ENCODE measurements at regions not wholly inside any gene's neighbourhood (a gene's known extent, or its start where the extent isn't known, plus 50 kb on each side); places are given as distances from the start of the nearest gene placed in this dataset.

DNA sequence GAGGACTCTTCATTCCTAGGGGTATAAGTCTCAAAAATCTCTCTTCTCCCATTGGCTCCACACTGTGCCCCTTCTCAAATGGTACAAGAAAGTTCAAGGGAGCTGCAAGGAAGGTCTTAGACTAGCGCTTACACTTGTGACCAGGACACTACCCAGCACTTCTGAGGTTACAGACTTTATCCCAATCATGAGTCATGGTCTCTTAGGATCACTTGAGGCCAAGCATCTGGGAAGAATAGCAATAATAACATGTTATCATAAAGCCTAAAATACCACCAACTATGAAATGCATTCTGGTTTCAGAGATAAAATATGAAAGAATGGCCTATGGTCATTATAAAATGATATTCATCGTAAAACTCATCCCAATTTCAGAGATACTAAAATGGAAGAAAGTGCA lies 309.9 kb upstream of the PKDCC start:
- no peak for DNase-seq

DNA sequence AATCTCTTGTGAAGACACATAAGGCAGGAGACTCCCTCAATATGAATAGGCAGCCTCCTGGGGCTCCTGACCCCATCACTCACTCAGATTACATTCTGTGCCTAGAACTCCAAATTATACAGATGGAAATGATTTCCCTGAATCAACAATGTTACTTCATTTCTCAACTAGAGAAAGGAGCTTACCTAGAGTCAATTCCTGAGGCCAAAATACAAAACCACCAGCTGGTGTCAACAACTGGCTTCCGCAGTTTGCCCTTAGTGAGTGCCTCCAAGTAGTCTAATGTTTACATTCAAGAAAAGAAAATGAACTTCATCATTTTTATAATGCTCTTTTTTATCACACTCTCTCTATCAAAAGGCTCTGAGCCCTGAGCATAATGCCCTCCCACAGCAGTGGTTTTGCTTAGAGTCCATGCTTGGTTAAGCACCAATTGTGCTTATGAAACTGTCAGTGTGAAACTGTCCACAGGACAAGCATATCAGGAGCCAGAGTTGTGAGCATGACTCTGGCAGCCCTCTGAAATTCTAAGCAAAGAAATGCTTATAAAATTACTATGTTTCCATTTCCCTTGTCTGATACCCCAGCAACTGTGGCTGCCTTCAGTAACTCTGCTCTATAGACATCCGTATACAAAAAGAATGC lies 305.7 kb upstream of the PKDCC start:
- no peak for DNase-seq

DNA sequence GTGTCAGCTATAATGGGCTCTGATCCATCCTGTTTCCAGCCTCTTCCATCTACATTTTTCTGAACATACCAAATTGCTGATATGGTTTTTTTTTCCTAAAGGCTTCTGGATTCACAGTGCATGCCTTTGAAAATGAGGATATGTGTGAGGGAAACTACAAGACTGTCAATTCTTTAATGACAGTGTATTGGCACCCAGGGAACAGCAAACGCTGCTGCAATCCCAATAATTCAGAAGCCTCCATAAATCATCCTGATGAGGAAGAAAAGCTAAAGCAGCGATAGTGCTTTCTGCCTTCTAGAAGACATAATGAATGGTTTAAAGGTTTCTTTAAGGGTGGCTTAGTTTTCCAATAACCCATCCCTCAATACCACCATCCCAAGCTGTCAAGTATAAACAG lies 304.5 kb upstream of the PKDCC start:
- no peak for DNase-seq

DNA sequence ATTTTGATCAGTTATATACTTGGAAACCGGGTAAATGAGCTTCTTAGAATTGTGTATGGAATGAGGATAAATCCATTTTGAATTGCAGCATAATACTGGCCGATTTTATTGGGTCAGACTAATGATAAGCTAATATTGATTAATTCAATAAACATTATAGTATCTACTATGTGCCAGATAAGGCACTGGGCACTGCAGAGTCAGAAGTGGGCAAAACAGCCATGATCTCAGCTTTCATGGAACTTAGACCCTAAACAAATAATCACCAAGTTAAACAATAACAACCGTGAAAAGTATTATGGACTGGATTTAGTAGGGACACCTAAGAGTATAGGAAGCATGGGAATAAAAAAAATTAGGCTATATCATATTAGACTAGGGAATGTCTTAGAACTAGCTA lies 297.0 kb upstream of the PKDCC start:
- DNase-seq: no peak

DNA sequence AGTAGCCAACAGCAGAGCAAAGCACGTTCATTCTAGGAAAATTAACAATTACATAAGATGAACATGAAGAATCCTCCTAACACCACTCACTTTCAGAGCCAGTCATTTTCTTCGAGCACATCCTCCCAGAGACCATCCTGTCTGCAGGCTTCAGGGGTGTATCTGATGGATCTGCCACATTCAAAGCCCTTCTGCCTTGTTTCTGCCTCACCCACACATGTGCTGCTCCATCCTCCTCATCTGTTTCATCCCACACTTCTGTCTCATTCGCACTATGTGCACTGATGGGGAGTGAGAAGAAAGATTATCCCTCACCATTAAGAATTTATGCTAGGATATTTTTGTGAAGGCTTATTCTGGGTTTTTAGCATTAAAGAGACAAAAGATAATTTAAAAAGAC lies 287.9 kb upstream of the PKDCC start:
- DNase-seq: no peak

DNA sequence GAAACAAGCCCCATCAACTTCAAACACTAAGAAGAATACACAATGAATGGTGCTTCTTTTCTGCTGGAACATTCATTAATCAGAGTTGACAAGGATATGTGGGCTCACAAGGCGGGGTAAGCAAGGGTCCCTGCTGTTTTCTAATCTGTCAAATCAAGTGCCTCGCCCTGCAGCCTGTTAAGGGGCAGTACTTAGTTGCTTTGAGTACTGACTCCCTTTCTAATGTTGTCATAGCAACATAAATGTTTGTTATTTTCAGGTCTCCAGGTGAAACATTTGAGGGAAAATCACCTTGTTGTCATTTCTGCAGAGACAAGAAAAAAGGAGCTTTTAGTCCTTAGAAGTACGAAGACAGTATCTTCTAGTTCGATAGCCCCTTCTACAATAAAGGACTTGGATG lies 284.7 kb upstream of the PKDCC start:
- no peak for DNase-seq

DNA sequence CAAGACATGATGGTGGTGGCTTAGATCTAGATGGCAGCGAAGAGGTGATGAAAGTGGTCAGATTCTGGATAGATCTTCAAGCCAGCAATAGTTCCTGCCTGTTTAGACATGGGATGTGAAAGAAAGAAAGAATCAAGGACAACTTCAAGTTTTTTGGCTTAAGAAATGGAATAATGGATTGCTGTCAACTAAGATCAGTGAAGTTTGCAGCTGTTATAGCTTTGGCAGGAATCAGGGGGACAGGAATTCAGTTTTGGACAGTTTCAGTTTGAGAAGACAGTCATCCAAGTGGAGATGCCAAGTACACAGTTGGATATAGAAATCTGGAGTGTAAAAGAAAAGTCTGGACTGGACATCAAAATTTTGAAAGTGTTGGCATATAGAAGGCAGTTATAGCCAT lies 283.7 kb upstream of the PKDCC start:
- DNase-seq: no peak

DNA sequence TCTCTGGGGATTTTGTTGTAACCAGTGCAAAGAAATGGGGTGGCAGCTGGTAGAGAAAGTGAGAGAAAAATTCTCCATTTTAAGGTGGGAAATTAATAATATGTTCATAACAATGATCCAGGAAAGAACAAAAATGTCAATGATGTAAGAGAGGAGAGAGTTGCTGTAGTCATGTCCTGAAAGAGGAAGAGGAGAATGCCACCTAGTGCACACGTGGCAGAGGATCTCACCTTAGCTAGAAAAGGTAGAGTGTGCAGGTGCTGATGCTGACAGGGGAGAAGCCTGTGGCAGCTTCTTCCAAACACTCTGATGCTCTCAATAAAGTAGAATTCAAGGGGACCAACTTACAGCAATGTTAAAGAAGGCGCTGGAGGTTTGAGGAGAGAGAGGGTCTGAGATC lies 282.9 kb upstream of the PKDCC start:
- no peak for DNase-seq

DNA sequence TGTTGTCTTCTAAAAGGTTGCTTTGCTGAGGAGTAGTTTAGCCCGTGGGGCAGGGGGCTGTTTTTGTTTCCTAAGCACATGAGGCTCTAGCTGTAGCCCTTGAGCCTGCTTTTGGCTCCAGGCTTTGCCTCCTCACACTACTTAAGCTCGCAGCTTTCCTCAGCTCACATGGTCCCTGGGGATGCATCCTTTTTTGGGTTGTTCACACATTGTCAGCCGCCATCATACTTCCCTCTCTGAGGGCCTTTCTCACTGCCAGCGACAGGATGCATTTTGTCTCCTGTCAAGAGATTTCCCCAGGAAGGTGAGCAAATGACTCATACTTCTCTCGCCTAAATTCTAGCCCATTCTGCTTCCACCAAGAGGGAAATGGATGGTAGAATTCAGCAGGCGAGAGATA lies 279.5 kb upstream of the PKDCC start:
- no peak for DNase-seq

DNA sequence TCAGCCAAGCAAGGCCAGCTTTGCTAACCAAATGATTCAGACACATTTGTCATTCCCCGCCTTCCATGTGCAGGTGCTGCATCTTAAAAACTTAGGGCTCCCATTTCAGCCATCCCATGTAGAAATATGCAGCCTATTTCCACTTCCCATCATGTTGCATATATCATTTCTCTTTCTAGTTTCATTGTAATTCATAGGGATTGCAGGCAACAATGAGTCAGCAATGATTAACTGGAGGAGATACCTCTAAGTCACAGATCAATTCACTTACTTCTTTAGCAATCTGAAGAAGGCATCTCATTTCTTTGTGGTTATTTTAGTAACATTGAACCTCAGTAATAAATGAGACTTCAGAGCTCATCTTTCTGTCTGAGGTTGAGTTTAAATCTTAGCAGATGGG lies 276.1 kb upstream of the PKDCC start:
- DNase-seq: no peak

DNA sequence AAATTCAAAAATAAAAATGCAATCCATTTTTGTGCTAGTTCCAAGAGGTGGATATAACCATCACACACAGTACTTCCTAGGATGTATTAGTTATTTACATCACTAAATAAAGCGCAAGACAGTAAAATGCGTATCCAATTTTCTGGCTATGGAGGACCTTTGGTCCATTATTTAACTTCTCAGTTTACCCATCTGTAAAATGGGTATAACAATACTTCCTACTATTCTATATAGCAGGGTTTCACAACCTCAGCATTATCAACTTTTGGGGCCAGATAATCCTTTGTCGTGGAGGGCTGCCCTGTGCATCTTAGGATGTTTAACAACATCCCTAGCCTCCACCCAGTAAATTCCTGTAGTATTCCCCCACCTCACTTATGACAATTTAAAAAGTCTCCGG lies 275.1 kb upstream of the PKDCC start:
- no peak for DNase-seq

DNA sequence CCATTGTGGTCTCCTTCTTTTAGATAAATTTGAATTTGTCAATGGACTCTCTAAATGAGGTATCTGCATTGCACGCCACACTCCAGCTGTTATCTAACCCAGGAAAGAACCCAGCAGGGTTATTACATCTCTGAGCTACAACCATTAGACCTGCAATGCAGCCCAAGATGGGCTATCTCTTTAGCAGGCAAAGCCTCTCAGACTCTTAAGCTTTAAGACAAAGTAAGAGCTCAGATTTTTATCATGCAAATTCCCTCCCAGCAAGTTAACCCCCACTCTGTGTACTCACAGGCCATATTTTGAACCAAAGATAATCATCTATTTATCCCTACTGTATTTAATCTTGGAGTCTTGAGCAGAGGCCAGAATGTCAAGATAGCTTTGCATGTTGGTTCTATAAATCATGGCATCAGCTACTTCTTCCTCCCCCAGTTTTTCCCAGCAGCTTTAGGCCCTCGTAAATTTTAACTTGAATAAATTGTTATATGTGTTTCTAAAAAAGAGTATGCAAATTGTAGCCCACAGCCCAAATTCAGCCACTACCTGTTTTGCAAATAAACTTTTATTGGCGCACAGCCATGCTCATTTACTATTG lies 273.7 kb upstream of the PKDCC start:
- no peak for DNase-seq

DNA sequence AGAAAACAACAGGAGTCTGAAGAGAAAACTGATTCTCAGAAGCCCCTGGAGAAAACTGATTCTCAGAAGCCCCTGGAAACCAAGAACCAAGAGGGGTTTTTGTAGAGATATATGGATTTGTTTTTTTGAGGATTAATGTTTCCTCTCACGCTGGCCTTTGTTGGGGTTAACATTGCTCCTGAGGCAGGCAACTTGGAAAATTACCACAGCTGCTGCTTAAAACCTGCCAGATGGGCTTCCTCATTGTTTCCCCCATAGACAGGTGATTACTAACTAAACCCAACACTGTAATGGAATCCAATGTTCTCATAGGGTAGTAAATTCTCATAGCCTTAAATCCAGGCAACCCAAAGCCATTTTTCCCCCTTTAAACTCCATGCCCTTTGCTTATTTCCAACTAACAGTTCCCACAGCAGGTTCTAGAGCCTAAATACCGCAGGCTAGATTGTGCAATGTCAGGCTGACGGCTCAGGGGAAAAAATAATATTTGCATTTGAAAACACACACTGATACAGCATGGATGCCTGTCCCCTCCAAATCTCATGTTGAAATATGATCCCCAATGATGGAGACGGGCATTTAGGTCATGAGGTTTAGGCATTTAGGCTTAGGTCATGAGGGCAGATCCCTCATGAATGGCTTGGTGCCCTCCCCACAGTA lies 272.3 kb upstream of the PKDCC start:
- no peak for DNase-seq

DNA sequence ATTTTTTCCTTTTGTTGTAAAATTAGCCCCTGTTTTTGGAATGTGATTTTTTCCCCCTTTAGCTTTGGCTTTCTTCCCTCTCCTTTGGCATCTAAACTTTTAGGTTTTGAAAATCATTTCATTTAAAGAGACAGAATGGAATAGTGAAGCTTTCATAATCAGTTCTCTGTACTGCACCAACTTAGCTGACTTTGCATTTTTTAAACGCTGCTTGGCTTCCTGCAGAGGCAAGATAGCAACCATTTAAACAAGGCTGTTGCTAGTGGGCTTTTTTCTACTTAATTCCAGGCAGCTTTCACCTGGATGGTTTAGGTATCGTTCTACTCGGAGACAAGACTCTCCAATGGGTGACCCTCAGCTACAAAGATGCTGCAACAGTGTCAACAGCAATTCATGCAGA lies 267.9 kb upstream of the PKDCC start:
- no peak for DNase-seq

DNA sequence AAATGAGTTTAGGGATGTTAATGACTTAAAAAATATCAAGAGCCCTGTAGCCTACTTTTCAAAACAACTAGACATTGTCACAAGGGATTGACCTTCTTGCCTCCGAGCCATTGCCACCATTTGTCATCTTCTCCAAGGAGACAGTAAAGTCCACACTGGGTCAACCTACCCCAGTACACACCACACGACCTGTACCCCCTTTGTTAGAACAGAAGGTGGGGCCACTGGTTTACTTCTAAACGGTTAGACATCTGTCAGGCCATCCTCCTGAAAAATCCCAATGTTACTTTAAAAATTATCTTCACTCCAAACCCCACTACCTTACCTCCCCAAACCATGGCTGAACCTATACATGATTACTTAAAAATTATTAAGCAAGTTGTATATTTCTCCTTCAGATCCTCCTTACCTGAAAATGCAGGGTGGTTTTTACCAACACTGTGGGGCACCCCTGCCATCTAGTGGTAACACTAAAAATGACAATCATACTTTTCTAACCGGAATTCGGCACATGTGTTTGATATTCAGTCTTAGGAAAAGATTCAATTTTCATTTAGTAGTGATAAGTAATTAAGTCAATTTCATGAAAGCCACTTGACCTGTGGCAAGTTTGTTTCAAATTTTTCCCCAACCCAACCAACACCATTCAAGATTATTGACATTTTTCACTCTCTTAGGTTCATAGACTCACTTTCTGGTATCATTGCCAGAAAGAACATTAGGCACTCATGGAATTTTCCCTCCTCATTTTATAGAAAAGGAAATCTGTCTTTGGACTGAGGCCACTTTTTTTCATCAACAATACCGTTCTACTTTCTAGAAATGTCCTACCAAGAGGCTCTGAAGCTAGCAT lies 265.3 kb upstream of the PKDCC start:
- DNase-seq: peak; percentile 7 to 69

DNA sequence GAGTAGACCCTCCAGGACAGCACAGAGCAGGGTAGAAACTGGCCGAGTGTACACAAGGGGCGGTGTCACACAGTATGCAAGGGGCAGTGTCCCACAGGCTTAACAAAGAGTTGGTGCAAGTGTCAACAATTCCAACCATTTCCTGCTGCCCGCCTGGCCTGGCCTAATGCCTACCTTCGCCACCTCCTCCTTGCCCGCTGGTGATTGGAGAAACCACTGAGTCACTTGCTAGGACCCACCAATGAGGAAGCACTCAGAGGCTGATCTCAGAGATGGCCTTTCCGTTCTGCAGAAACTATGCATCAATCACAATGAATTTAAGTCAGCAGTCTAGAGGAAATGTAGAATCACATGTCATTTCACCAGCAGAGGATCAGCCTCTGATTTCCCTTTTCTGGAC lies 263.3 kb upstream of the PKDCC start:
- DNase-seq: peak in 1 of 2 donors; percentile 10

DNA sequence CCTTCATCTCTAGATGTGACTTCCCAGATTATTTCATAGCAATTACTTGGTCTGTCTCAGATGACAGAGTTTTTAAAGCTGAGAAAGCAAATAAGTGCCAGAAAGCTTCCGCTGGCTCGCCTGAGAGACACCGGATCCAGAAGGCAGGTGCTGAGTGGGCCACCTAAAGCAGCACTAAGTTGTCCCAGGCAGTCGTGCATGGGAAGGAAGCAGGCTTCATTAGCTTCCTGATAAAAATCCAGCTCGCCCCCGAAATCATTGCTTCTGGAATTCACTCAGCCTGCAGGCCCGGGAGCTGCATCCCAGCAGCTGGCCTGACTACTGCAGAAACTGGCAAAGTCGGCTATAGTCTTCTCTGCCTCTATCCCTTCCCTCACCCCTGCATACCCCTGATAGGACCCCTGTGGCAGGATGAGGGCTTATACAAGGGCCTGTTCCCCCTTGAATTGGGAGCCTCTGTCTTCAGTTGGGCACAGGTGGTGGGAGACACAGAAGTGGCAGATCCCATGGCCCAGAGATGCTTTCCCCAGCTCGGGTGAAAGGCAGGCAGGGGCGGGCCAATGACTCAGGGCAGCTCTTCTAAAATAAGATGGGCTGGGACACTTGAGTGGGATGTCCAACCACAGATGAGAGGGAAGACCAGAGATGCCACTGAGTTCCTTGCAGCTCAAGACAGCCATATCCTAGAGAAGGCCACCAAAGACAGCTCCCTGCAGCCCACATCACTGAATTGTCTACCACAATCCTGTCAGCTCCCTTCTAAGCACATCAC lies 262.4 kb upstream of the PKDCC start:
- DNase-seq: no peak

DNA sequence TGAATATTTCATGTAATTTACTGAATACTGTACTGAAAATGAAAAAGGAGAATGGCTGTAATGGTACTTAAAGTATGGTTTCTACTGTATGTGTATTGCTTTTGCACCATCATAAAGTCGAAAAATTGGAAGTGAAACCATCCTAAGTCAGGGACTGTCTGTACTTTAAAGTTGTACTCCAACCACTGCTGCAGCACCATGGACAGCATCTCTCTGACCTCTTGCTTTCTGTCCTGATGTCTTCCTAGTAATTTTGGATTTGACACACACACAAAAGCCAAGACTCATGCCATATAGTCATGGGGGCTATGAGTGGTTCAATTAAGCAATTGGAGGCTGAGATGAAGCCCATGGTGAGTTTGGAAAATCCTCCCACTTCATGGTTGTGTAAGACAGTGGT lies 256.3 kb upstream of the PKDCC start:
- peak; percentile 16 to 48 for DNase-seq

DNA sequence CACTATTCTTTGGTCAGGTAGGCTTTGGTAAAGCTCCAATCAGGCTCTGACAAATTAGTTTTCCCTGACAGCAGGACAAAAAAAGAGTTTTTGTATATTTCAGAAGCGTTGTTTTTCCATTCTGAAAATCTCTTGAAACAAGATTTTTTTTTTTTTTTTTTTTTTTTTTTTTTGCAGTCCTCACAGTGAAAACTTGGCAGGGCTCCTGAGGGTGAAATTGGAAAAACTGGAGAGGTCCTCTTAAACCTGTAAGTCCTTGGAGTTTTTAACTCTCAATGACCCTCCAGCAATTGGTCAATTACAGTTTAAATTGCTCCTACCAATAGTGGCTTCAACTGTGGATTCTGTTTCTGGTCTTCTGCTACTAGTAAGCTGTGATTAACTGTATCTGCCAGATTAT lies 244.5 kb upstream of the PKDCC start:
- DNase-seq: no peak

DNA sequence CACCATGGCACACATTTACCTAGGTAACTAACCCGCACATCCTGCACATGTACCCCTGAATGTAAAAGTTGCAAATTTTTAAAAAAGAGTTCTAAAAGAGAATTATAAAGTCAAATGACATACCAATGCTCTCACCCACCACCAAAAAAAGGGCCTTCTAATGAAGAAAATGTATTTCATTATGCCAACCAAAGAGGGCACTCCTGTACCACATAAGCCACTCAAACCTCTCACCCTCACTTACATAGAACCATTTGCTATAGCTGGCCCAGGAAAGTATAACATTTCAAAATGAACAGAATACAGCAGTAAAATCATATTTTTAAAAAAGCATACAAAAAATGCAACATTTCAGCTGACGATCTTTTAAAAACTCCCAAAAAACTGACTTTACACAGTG lies 241.5 kb upstream of the PKDCC start:
- DNase-seq: no peak

DNA sequence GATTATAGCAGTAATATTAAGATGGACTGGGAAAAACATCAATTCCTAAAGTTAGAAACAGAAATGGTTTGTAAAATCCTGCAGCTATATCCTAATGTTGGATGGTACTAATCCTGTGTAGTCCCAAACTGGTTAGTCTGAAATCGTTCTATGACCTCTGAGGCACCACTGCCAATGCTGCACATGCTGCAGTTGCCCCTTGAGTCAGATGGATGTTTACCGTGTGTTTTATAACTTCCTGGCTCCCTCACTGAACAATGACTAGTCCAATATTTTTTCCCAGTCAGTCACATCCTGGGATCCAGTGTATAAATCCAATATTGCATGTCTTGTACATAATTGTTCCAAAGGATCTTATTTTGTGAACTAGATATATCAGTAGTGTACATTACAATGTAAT lies 226.7 kb upstream of the PKDCC start:
- DNase-seq: no peak

DNA sequence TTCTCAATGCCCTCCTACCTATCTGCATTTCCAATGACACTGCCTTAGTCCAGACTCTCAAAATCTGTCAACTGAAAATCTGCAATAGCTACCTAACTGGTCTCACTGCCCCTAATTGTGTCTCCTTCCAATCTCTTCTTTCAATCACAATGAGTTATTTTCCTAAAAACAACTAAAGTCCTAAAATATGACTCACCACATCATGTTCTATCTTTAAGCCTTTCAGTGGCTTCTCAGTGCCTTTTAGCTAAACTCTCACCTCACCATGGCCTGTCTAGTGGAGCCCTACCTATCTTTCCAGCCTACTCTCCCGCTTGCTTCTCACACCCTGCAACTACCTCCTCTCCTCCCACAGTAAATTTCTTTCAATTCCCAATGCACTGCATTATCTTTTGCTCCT lies 220.9 kb upstream of the PKDCC start:
- DNase-seq: no peak

DNA sequence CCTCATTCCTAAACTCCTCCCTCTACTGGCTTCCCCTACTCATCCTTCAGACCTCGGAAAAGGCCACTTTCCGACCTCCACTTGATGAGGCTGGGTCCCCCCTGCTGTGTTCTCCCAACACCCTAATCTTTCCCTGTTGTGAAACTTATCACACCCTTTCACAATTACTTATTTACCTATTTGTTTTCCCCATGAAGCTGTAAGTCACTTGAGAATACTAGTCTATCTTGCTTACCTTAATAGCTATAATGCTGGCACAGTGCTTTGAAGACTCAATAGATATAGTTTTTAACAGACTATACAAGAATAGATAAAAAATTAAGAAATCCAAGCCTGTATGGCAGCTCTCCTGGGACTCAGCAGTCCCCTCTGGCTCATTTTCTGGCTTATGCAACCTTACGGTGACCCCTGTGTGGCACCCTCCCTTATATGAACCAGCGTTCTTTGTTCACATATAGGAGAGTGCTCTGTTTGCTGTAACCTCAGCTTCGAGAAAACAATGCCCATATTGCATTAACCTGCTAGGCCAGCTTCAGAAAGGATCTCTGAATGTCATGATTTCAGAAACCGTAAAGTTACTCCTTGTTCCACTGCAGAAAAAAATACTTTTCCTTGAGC lies 220.4 kb upstream of the PKDCC start:
- DNase-seq: no peak
